Esophagus squamous epithelium (tissue), 4 donors: ENCODE measurements at regions not wholly inside any gene's neighbourhood (a gene's known extent, or its start where the extent isn't known, plus 50 kb on each side); places are given as distances from the start of the nearest gene placed in this dataset.

ENCODE experiments used
- CTCF ChIP-seq, 6 experiments: fragments of 450-650 bp in 4 of 6; fragments of 200-600 bp in 2 of 6; sonication (generic) in 2 of 6; IDR thresholded peaks; one replicate each; pipeline ENCODE4 v1.5.1; 2016 to 2019; ENCODE audit warnings: antibody characterized with exemption in 6 of 6, mild to moderate bottlenecking in 4 of 6, moderate library complexity in 4 of 6
- POLR2A ChIP-seq, 4 donors: fragments of 450-650 bp; IDR thresholded peaks; one replicate each; pipeline ENCODE4 v1.6.1; 2017; ENCODE audit warnings: antibody characterized with exemption in 4 of 4, mild to moderate bottlenecking in 4 of 4, moderate library complexity in 3 of 4

GRCh38 chr4:158410272-158410671, 111.4 kb upstream of the RXFP1 start:
- TF ChIP-seq CTCF (IDR thresholded peaks at IDR 0.05) (no peak), POLR2A (IDR thresholded peaks at IDR 0.05) (no peak)
